ENCODE measurements at regions not wholly inside any gene's neighbourhood (a gene's known extent, or its start where the extent isn't known, plus 50 kb on each side); places are given as distances from the start of the nearest gene placed in this dataset.

DNA sequence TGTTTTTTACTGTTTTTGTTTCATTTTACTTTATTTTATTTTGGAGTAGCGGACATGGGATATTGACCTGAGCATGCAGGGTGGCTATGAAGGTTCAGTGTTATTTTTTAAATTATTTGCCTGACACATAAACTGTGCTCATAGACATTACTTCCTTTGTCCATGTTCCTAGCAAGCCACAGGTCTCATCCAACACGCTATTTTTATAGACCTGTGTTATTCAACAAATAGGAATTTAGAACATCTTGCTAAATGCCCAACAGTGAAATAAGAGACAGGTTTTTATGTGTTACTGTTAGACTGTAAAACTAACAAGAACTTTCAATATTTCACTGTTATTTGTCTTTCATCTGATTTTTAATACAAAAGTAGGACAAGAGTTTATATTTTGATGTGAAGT, 756.4 kb downstream of the KCNT2 start:
- no peak for TF ChIP-seq ZFX (IDR thresholded peaks at IDR 0.05; ENCODE audit: borderline replicate concordance)
- TF ChIP-seq, protein P1, sequence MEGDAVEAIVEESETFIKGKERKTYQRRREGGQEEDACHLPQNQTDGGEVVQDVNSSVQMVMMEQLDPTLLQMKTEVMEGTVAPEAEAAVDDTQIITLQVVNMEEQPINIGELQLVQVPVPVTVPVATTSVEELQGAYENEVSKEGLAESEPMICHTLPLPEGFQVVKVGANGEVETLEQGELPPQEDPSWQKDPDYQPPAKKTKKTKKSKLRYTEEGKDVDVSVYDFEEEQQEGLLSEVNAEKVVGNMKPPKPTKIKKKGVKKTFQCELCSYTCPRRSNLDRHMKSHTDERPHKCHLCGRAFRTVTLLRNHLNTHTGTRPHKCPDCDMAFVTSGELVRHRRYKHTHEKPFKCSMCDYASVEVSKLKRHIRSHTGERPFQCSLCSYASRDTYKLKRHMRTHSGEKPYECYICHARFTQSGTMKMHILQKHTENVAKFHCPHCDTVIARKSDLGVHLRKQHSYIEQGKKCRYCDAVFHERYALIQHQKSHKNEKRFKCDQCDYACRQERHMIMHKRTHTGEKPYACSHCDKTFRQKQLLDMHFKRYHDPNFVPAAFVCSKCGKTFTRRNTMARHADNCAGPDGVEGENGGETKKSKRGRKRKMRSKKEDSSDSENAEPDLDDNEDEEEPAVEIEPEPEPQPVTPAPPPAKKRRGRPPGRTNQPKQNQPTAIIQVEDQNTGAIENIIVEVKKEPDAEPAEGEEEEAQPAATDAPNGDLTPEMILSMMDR (IDR thresholded peaks at IDR 0.05): no peak

All from 22Rv1 (cell line).